HG02852 (cell line): ENCODE measurements at regions not wholly inside any gene's neighbourhood (a gene's known extent, or its start where the extent isn't known, plus 50 kb on each side); places are given as distances from the start of the nearest gene placed in this dataset.
"Not testable (repeated sequence)": the region's sequence is repeated elsewhere in the genome, so short reads cannot be mapped to it uniquely, and the experiment has no call there.

Experiments
- ATAC-seq: cut with Tn5 transposase; IDR thresholded peaks from one replicate; pipeline ENCODE4 v1.9.1; 2021; ENCODE audit warnings: mild to moderate bottlenecking, moderate library complexity; ENCODE audit not compliant: unreplicated experiment

DNA sequence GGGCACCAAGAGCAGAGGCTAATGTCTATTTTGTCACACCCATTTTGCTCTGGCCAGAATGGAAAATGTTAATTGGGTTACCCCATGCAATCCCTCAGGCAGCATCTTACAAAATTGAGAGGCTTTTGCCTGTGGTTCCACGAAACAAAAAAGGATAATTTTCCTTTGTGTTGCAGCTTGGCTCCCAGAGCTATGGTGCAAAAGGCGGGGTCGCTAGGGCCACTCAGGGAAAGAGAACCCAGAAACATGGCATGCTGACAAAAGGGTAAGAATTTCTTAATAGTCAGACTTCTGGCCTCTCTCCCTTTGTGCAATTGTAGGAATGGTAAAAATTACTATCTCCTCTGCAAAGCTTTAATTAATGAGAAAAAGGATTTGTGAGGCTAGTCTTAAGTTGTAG is 119.6 kb upstream of the BANK1 start:
- no peak for ATAC-seq

GRCh38 chr4:101670370-101670769 is 120.2 kb upstream of the BANK1 start:
- ATAC-seq: no peak

- ATAC-seq: no peak
Measured at GRCh38 chr4:101669832-101670188, 120.7 kb upstream of the BANK1 start.

DNA sequence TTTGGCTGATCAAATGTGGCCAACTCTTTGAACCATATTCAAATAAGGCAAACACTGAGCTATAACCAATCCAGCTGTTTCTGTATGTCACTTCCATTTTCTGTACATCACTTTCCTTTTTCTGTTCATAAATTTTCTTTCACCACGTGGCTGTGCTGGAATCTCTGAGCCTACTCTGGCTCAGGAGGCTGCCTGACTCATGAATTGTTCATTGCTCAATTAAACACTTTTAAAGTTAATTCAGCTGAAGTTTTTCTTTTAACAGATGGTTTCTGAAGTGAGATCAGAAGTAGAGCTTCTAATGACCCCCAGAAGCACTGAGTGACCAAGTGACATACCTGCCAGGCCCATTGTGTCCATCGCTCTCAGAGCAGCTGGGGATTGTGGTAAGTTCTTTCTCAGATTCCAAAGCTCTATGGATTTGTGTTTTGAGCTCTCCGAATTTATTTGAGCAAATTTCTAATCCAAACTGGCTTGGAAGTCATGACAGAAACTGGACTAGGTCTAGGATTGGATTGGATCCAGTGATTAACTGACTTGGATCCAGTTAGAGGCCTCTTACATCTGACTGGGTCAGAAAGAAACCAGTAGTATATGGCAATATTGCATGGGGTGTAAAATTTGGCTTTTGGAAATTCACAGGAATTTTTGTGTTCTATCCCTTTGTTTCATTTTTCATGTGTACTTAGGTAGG is 121.2 kb upstream of the BANK1 start:
- no peak for ATAC-seq

DNA sequence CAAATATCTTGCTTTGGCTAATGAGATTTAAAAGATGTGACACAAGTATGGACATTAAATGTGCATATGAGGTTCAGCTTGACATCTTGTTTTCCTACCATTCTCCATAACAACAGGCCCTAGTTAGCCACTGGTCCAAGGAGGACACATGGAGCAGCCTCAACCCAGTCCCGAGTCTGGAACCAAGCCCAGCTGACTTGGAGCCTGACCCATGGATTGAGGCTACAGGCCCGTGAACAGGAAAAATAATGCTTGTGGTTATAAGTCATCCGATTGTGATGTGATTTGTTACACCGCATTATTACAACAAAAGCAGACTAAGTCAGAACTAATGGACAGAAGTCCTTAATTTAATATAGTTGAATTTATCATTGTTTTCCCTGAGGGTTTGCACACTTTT is 123.2 kb upstream of the BANK1 start:
- no peak for ATAC-seq

DNA sequence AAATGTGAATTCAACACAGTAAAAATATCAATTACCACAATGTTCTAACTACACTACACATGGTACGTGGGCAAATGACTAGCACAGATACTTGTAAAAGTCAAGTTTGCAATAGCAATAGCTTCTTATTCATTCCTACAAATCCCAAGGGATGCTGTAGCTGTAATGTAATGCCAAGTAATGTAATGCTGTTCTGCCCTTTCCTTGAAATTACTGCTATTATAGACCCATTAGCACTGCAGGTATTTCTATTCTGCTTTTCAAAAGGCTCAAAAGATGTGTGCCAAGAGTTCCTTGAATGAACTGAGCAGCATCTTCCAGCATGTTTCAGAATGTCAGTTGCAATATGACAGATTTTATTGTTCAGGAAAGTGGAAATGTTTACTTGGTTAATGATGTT is 129.9 kb upstream of the BANK1 start:
- no peak for ATAC-seq

DNA sequence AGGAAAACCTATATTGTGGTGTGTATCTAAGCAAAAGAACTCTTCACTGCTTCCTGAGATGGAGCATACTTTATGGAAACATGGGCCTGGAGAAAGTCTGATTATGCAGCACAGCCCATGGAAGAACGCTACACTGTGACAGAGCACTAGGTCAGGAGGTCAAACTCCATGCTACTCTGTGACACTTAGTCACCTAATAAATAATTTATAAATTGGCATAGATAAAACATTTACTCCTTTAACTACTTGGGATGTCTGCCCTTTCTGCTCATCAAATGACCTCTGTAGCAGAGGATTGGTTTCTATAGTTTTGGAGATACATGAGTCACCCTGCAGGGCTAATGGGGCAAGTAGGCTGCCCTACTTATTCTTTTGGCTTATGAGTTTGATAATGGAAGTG is 134.7 kb upstream of the BANK1 start:
- ATAC-seq: no peak

GRCh38 chr4:101655005-101655404 is 135.5 kb upstream of the BANK1 start:
- no peak for ATAC-seq

DNA sequence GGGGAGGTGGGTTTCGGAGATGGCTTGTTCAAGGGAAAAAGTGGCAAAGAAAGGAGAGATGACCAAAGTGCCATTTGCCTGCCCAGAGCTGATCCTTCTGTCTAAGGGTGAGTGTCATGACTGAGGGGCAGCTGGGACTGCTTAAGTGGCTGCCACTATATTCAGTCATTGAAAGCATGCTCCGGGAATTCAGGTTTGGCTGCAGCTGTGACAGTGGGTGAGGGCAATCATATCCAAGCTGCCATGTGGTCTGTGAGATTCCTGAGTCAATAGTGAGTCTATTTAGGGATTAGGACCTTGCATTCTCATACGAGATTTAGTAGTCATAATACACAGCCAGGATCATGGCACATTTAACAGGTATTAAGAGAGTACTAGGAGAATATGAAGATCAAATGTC is 138.8 kb upstream of the BANK1 start:
- ATAC-seq: no peak

DNA sequence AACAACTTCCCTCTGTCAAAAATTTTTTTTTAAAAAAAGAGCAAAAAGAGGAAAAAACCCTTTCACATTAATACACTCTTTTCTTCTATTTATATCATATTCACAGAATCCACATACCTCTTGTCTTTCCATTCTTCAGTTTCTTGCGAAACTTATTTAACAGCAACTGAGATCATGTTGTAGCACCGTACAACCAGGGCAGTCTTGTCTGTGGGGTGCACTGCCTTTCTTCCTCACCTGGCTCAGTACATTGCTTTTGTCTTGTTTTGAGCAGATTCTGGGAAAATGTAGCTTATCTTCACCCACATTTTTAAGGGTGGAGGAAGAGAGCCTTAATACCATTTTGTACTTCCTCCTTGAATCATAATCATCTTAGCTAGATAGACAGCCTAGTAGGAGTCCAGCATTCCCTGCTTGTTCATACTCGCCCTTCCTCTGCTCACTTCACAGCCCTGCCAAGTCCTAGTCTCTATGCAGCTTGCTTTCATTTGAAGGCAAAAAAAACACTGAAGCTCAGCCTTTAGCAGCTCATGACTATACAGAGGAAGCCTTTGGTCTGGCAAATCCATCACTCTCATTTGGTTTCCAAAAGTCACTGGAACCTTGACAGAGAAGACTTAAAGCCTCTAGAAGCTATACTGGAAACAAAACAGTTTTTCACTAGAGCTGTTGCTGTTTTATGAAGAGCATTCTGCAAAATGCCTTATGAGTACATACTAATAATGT is 140.6 kb upstream of the BANK1 start:
- no peak for ATAC-seq

GRCh38 chr4:101647710-101648034 is 142.9 kb upstream of the BANK1 start:
- ATAC-seq: no peak

GRCh38 chr4:101644516-101644915 is 146.0 kb upstream of the BANK1 start:
- no peak for ATAC-seq

DNA sequence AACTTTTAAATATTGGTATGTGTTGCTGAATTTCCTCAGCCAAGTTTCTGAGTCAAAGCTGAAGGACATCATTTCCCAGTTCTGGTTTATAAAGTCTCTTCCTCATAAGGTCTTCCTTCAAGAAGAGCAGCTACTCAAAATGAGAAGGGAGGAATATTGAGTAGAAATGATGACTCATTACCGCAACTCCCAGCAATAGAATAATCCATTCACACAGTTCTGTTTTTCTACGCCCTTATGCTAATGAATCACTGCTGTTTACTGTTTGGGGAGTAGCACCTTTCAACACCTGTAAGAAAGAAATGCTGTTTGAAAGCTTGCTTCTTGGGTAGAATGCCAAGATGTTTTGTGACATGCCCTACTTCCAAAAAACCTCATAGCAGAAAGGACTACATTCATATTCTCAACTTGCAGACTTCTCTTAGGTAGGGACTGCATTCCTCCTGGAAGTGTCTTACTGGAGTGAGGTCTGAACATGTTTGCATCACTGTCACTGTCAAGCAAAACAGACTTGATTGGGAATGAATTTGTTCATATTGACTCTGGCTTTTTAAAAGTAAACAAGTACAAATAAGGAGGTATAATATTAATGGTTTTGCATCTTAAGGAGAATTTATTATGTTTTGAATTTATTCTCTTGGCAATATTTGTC is 147.2 kb upstream of the BANK1 start:
- no peak for ATAC-seq

GRCh38 chr4:101632766-101633165 is 157.8 kb upstream of the BANK1 start:
- ATAC-seq: not testable (repeated sequence)

DNA sequence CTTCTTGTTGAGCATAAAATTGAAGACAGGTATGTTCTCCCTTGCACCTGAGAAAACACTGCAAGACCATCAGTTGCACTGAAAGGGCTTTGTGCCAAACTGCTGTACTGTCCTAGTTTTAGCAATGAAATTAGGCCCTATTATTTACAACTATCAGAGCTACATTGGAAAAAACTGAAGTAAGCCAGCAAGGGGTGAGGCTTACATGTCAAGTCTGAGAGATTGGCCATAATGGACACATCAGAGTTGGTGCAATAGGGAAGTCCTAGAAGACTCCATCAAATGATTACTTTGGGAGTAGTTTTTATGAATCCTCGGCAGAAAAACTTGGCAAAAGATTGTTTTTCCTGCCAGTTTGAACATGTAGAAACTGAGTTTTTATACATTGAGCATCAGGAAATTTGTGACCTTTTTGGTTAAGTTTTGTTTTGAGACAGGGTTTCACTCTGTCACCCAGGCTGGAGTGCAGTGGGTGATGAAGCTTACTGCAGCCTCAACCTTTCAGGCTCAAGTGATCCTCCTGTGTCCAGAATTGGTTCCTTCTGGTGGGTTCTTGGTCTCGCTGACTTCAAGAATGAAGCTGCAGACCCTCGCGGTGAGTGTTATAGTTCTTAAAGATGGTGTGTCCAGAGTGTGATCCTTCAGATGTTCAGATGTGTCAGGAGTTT is 160.1 kb upstream of the BANK1 start:
- ATAC-seq: no peak

DNA sequence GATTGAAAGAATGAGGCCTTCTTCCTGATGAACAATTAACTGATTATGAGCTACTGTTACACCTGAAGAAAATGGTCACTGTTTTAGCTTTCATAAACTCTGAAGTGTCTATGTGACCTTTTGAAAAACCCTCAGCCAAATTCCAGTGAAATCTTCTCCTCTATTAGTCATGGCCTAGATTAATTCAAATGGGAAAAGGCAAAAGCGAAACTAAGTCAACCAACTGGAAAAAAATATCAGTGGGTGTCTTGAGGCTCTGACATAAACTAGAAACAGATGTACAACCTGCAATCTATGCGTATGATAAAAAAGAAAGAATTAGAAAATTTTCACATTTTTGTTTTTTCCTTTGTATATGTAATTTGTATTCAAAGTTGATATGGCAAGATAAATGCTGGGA is 169.4 kb upstream of the BANK1 start:
- no peak for ATAC-seq

DNA sequence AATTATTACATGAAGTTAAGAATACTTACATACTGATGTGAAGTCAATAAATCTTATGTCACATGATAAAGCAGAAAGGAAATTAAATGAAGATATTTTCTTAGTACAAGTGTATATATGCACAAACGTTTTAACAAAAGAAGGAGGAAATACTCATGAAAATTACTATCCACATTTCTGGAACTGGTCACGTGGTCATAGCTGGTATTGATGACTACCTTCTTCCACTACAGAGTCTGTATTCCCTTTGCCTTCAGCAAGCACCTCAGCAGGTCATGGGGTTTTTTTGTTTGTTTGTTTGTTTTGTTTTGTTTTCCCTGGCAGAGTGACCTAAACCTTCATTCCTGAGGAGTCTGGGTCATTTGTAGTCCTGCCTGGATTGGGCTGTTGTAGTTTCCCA is 174.9 kb upstream of the BANK1 start:
- ATAC-seq: no peak

GRCh38 chr4:101606989-101607388 is 183.5 kb upstream of the BANK1 start:
- ATAC-seq: not testable (repeated sequence)

GRCh38 chr4:101604976-101605375 is 185.6 kb upstream of the BANK1 start:
- no peak for ATAC-seq

- ATAC-seq: no peak
Measured at GRCh38 chr4:101600287-101600686, 190.2 kb upstream of the BANK1 start.

GRCh38 chr4:101599620-101600019 is 190.9 kb upstream of the BANK1 start:
- no peak for ATAC-seq
